HG02840 (cell line): ENCODE measurements at regions not wholly inside any gene's neighbourhood (a gene's known extent, or its start where the extent isn't known, plus 50 kb on each side); places are given as distances from the start of the nearest gene placed in this dataset.
A peak's percentile ranks its signal among the peaks of the same experiment; 100 is the strongest.

Source experiments
- ATAC-seq: cut with Tn5 transposase; IDR thresholded peaks from one replicate; pipeline ENCODE4 v1.9.1; 2021; ENCODE audit warnings: mild to moderate bottlenecking, moderate library complexity, moderate number of reproducible peaks; ENCODE audit not compliant: unreplicated experiment, low FRiP score

DNA sequence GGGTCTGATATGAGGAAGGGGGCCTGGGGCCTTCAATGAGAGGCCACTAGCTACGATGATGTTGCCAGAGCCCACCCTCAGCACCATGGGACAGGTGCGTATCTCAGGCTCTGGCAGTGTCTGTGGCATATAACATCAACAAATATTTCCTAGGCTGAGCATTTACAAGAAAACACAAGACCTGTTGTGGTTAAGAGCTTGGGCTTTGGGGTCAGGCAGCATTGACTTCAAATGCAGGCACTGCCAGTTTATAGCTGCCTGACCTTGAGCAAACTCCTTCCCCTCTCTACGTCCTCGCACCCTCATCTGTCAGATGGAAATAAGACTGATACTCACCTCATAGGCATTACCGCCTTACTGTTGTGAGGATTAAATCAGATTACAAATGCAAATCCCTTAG is 156.0 kb downstream of the KATNAL1 start:
- ATAC-seq = no peak

DNA sequence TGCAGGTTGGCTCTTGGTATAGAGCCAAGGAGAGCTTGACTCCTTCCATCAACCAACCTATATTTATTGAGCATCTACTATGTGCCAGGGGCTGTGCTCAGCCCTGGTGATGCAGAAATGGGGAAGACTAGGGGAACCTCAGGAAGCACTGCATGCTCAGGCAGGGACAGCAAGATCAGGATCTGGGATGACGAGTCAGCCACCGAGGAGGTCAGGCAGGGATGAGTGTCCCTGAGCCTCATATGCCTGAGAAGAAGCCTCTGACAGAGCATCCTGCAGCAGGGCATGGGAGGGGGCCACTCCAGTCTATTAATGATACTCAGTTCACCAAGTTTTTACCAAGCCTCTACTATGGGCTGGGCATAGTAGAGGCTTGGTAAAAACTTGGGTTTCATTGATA is 158.1 kb downstream of the KATNAL1 start:
- no peak for ATAC-seq

DNA sequence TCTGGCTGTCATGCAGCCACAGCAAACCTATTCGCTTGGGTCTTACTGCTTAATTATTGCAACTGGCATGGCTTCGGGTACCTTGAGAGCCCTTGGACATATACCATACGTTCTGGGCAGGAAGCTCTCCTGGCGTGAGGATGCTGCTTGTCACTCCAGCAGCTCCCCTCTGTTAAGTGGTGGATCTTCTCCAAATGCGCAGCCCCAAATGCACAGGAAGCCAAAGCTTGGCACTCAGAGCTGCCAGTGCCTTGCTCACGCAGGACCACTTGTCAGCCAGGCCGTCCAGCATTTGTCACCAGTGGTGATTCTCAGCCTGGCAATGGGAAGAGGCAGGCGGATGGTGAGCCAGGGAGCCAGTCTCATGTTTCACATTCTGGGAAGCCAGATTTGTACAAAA is 158.6 kb downstream of the KATNAL1 start:
- ATAC-seq = no peak

DNA sequence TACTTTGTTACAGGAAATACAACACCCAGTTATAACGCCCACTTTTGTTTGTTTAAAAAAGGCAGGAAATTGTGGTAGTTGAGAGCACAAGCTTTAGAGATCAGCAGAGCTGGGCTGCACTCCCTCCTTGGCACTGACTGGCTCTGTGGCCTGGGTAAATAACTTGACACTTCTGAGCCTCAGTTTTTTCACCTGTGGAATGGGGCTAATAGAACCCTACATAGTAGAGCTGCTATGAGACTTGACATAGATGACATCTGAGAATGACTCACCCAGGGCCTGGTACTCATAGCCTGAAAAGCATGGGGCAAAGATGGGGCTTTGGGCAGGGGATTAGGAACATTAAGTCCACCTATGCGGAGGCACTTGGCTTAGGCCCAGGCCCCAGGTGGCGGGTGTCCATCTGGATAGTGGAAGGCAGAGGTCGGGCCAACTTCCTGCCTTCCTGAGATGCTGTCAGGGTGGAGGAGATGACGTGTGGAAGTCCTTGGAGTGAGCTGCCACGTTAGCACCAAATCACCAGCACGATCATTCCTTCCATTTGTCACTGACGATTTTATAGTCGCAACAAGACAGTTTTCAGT is 159.1 kb downstream of the KATNAL1 start:
- no peak for ATAC-seq

DNA sequence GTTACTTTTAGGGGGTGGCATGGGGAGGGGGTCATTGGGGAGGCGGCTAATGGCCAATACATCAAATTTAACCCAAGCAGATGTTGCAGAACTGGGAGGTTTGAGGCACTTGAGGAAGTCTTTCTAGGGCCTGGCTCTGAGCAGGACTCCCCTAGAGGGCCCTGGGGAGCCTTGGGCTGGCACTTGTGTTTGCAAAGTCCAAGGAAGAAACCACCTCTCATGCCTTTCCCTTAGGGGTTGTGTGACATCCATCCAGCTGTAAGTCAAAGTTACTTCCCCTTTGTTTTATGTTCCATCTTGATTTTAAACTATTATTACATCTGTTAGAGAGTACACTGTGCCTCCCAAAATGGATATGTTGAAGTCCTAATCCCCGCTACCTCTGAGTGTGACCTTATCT is 159.9 kb downstream of the KATNAL1 start:
- ATAC-seq = no peak

DNA sequence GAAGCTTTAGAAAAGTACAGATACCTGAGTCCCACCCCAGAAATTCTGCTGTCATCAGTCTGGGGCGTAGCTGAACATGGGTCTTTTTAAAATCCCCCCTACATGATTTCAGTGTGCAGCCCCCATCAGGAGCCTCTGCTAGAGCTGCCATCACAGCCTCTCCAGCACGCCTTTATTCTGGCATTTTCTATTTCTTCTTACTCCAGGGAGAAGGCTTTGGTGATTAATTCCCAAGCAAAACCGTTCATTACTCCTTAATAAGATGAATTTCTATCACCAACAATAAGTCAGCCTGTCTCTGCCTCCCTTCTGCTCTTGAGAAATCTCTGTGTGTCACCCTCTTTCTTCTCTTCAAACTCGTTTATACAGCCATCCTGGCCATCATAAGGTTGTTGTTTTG is 160.3 kb downstream of the KATNAL1 start:
- ATAC-seq = no peak

DNA sequence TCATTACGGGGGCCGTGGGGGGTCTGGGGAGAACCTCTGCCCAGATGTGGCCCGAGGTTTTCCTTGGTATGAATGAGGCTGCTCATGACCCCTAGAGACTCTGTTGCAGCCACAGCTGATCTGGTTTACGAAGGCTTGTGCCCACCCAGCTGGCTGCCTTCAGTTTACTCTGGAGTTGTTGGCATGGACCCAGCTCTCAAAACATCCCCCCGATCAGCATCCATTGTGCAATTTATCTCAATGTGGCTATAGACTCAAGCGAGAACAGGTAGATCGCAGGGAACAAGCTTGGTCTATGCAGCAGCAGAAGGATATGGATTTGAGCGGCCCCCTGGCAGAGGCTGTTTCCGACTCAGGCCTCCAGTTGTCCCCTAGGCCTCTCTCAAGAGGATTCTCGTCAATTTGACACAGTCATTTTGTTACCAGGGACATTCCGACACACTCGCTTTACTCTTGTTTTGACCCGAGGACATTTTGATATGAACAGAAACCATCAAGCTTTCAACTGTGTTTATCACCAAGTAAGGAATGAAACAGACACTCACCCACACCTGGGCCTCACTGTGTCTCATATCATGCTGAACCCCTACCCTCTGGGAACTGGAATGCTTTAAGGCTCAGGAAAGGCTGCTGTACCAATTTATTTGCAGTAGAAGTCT is 161.5 kb downstream of the KATNAL1 start:
- ATAC-seq = peak; percentile 56

DNA sequence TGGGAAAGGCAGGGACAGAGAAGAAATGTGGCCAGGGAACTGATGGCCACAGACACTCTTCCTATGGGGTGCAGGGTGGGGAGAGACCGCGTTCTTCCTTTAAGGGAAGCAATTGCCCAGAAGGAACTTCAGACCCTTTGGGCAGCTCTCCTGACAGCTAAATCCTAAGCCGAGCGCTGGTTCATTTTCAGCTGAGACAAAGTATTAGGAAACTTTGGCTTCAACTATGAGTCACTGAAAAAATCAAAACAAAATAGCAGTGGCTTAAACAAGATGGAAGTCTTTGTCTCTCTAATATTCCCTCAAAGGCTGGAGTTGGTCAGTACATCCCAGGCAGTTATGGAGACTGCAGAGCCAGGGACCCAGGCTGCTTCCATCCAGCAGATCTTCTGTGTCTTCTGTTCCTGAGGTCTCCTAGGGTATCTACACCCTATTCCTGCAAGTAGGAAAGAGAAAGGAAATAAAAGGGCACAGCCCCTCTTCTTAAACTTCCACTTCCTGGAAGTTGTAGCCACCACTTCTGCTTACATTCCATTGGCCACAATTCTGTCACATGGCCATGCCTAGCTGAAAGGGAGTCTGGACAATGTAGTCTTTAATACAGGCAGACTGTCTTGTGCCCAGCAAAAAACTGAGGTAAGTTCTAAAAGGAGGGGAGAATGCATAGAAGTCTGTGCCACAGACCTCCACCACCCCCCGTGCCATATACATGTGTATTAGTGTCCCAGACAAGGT is 163.5 kb downstream of the KATNAL1 start:
- ATAC-seq = no peak

DNA sequence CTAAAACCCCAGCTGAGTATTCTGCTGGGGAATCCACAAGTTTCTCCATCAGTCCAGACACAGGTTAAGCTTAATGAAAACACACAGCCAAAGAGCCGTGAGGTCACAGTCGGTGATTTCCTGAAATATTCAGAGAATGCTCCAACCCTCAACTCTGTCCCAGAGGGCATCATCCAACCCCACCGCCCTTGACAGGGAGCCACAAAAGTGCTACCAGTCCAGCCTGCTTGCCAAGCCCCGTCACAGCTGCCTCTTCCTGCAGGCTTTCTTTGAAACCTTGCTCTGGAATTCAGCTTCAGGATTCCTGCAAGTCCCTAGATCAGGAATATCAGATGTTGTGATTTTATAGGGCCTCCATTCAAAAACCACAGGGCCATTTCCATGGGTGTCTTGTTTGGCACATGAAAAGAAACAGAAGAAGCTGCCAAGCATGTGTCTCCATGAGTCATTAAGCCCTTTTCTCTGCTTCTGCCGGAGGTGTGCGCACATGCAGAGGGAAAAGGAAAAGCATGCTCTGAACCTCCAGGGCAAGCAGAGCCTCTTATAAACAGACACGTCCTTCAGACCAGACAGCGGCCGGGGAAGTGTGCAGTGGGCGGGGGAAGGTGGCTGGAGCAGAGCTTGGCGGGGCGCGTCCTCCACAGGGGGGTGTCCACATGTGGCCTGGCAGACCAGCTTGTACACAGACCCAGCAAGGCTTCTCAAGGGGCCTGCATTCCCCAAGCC is 164.7 kb downstream of the KATNAL1 start:
- ATAC-seq = no peak

DNA sequence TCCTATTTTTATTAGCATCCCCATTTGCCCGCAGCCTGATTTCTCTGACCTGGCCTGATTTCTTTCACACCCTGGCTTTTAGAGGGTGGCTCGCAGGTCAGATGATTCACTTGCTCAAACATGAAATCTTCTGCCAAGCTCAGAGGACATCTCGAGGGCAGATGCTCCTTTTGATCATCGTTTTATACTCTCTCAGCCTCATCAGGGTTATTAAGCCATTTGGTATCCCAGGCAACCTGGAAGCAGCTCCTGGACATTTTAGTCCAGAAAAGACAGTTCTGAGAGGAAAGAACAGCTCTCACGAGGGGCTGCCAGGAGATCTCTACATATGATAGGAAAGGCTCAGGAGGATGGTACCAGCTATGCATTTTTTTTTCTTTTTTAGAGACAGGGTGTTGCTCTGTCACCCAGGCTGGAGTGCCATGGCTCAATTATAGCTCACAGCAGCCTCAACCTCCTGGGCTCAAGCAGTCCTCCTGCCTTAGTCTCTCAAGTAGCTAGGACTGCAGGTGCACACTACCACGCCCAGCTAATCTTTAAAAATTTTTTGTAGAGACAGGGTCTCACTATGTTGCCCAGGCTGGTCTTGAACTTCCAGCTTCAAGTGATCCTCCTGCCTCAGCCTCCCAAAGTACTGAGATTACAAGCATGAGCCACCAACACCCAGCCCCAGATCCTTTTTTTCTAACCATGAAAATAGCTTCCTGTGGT is 165.4 kb downstream of the KATNAL1 start:
- ATAC-seq = no peak

DNA sequence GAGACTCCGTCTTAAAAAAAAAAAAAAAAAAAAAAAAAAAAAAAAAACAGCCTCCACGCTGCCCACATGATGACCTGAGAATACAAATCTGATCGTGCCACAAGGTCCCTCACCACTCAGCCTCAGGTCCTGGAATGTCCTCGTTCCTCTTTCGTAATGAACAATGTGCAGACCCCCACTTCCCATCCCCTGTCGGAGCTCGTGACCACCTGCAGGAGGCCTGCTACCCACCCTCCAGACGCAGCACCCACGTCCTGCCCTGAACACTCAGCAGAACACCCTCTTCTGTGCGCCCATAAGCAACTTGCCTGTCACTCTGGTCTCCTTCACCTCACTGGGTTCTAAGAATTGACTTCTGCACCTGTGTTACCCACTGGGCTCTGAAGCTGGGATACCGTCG is 166.4 kb downstream of the KATNAL1 start:
- no peak for ATAC-seq

DNA sequence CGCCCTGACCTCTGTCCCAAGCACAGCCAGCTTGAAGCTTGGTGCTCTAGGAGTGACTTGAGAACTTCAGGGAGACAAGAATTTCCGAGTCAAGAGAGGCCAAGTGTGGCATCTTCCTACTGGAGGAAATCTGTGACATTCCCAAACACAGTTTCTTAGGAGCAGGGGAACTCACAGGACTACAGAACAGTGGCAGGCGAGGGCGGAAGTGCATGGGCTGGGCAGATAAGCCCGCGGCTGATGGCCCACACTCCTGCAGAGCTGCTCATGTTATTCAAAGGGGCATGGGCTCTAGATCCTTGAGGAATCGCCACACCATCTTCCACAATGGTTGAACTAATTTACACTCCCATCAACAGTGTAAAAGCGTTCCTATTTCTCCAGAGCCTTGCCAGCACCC is 168.8 kb downstream of the KATNAL1 start:
- no peak for ATAC-seq

DNA sequence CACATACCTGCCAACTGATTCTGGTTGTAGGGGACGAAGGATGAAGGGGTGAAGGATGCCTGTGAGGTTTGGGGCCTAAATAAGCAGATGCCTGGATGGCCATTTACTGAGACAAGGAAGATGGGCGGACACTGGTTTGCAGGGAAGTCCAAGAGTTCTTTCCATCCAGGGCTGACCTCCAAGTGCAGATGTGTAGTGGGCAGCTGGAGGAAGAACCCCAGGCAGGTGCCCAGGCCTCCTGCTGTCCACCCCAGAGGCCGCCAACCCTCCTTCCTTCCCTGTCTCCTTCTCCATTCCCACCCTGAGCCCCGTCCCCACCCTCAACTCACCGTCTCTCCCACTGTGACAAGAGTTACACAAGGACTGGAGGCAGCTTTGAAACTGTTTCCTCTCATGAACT is 171.5 kb downstream of the KATNAL1 start:
- no peak for ATAC-seq

DNA sequence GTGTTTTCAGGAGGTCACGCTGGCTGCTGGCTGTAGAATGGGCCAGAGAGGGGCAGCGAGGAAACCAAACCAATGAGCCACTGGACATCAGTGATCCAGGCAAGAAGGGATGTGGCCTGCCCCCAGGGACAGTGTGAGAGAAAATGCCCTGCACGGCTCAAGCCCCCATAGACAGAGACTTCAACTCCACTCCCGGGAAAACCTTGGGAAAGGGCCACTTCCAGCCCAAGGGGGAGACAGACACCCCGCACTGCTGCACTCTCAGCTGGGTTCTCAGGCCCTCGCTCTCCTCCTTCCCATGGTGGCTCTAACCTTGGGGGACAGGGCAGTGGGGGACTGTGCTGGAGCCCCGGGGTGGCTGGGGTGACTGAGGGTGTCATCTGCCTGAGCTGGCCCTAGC is 172.0 kb downstream of the KATNAL1 start:
- ATAC-seq = no peak

DNA sequence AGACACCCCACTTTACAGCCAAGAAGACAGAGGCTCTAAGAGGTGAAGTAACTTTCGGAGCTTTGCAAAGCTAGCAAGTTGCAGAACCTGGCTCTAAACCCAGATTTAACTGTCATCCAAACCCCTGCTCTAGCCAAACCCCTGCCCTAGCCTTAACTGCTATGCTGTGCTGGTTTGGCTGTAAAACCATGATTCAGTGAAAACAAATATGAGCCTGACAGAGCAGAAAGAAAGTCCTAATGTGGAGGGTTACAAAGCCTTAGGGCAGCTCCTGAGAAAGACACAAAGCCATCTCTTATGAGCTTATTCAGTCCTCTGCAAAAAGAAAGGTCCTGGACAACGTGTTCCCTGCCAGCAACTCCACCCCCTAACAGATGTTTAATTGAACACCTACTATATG is 172.8 kb downstream of the KATNAL1 start:
- no peak for ATAC-seq

DNA sequence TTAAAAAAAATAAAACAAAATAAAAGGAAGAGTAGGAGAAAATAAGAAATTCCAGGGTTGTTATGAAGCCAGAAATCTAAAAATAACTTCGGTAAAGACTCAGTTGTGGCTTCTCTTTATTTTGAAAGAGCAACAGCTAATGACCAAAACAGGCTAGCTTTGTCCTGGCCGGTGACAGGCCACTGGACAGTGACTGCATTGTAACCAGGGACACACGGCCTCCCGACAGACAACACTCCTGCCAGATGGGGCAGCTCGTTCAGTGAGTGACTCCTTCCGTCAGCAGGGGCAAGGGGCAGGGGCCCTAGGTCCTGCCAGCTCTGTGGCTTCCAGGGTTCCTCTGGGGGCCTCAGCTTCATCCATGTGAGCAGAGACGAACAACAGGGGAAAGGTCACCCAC is 173.4 kb downstream of the KATNAL1 start:
- no peak for ATAC-seq

DNA sequence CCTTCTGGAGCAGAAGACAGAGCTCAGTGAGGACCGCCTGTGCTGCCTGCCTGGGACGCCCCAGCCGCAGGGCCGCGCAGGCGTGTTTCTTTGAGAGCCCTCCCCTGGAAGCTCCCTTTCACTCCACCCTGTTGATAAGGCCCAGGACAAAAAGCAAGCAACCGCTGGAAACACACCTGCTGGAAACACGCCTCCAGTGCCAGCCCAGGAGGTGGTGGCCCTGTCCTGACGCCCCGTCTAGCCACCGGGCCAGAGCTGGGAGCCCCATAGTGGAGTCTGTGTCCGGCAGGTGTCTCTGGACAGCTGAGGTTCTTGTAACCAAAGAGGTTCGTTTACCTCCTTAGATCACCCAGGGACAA is 173.8 kb downstream of the KATNAL1 start:
- ATAC-seq = no peak

DNA sequence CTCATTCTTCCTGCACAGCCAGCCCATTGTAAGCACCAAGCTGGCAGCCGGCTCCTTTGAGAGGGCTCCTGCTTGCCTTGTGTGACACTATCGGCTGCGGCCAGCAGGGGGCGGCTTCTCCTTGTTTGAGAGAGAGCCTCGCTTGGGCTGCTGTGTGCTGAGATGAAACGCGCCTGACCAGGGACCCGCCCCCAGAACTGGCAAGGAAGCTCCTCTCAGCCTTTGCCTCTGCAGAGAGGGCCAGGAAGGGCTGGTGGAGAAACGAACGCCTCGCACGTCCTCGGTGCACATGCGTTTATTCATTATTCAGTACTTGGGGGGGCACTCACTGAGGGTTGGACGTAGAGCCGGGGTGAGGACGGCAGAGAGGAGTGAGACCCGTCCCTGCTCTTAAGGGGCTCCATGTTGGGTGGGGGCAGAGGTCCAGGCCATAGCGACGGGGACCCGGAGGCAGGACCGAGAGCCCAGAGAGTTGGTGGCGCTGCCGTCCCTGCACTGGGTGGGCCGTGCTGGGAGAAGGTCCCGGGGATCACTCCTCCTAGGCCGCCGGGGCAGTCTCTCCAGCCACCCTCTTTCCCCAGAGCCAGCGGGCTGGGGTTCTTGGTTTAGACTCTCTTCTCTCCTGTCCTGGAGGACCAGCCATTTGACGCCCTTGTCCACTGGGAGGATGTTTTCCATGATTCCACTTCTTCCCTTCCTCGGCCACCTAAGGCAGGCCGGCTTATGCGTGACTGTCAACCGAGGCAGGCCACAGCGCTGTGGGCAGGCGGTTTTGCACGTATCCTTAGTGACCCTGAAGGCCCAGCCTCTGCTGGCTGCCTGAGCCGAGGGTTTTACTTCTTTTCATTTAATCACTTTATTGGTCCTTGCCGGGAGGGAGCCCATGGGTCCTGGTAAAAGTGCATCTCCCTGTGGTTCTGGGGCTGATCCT is 174.5 kb downstream of the KATNAL1 start:
- ATAC-seq = peak; percentile 54

DNA sequence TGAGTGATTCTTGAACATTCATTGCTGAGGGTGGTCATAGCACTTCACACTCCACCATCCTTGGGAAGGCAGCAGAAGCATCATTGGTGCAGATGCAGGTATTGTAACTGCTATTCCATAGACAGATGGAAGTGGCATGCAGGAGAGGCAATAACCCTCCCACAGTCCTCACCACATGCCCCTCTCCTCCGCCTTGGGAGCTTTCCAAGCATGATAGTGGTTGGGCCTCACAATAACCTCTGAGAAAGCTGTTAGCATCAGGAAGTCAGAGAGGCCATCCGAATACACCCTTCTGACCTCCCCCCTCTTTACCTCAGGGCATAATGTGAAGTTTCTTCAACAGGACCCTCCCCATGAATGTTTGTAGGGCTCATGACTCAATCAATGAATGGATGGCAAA is 177.9 kb downstream of the KATNAL1 start:
- no peak for ATAC-seq

DNA sequence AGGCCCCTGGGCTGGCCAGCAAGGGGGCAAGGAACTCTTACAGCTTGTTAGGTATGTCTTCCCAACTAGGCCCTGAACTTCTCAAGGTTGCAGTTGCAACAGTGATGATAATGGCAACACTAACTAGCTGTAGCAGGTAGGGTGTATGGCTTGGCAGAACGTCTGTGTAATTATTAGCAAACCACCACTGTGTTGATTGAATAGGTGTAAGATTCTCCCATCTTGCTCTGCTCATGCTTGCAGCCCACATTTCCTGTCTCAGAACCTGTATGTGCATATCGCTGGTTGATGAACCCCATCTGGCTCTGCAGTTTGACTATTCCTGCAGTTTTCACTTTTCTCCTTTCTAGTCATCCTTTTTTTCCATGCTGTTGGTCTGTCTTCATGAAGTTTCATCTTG is 178.8 kb downstream of the KATNAL1 start:
- ATAC-seq = no peak
